HepG2 (cell line): ENCODE measurements at regions not wholly inside any gene's neighbourhood (a gene's known extent, or its start where the extent isn't known, plus 50 kb on each side); places are given as distances from the start of the nearest gene placed in this dataset.

ENCODE experiments used
- ATAC-seq: fragments of 200-7000 bp; cut with Tn5 transposase; 3 replicates; pipeline ENCODE4 v1.9.1; 2020; ENCODE audit warnings: mild to moderate bottlenecking, moderate library complexity
- BruUV-seq: library from RNA; stranded (reverse); fragments of 400-500 nt; replicated peaks from 2 replicates; lab custom pipeline; 2021; lab: Mats Ljungman, UMichigan
- CTCF ChIA-PET: fragments of 300-600 bp; formaldehyde crosslinking; extraction: SDS; loops from one replicate; lab custom pipeline; 2021; ENCODE audit warnings: low total read pairs, inconsistent platforms, low intra/inter-chr PET ratio; lab: Yijun Ruan, JAX
- POLR2A ChIA-PET: fragments of 350-600 bp; sonication (Branson Sonifier 250); formaldehyde crosslinking; loops from one replicate; lab custom pipeline; 2020; ENCODE audit warnings: antibody characterized with exemption, inconsistent platforms; lab: Yijun Ruan, JAX
- DNase-seq: peaks from one replicate; pipeline ENCODE4 v3.0.0-alpha.2; 2015; ENCODE audit warnings: low spot score
- FAIRE-seq: peaks from 3 replicates; lab custom pipeline; 2011; peaks lifted over from hg19 to GRCh38; lab: Jason Lieb, UNC
- H2AFZ ChIP-seq: one replicate; pipeline ENCODE4 v1.6.1; 2011; ENCODE audit warnings: low read length, inconsistent platforms
- H3K27ac ChIP-seq: fragments of 300-600 bp; 3 replicates; pipeline ENCODE4 v1.8.0; 2011; ENCODE audit warnings: mixed run types, mild to moderate bottlenecking, mixed read lengths, low read length, inconsistent platforms; ENCODE audit not compliant: insufficient read depth; ENCODE audit errors: extremely low read length
- H3K27me3 ChIP-seq, 2 experiments: fragments of 200-600 bp in 1 of 2; 2 replicates in 1 of 2; 3 replicates in 1 of 2; pipeline versions ENCODE4 v1.6.0 to v1.8.0; 2011; ENCODE audit warnings: low read length in 2 of 2, mild to moderate bottlenecking in 2 of 2, moderate library complexity in 2 of 2, inconsistent platforms in 1 of 2; ENCODE audit not compliant: insufficient read depth in 2 of 2, control insufficient read depth in 1 of 2
- H3K36me3 ChIP-seq, 2 experiments: fragments of 200-600 bp in 1 of 2; replicated peaks in 1 of 2; 2 replicates in 1 of 2; 3 replicates in 1 of 2; pipeline versions ENCODE4 v1.5.1 to v1.8.0; 2011; ENCODE audit warnings: low read length in 2 of 2, inconsistent platforms in 1 of 2; ENCODE audit not compliant: insufficient read depth in 2 of 2, control insufficient read depth in 1 of 2
- H3K4me1 ChIP-seq: 2 replicates; pipeline ENCODE4 v1.5.1; 2012; ENCODE audit warnings: low read length, inconsistent platforms; ENCODE audit not compliant: insufficient read depth
- H3K4me2 ChIP-seq: 2 replicates; pipeline ENCODE4 v1.6.0; 2011; ENCODE audit warnings: low read depth, low read length, inconsistent platforms
- H3K4me3 ChIP-seq, 3 experiments: fragments of 200-600 bp in 1 of 3; sonication (generic), shearing (Covaris generic) in 1 of 3; replicated peaks in 1 of 3; 2 replicates each; pipeline ENCODE4 v1.5.1; 2011 to 2016; ENCODE audit warnings: low read length in 3 of 3, inconsistent platforms in 2 of 3, low read depth in 2 of 3, mild to moderate bottlenecking in 2 of 3, control low read depth in 1 of 3, mixed read lengths in 1 of 3; ENCODE audit not compliant: insufficient read depth in 1 of 3
- H3K79me2 ChIP-seq: one replicate; pipeline ENCODE4 v1.6.1; 2011; ENCODE audit warnings: low read length, inconsistent platforms; ENCODE audit not compliant: insufficient read depth
- H3K9ac ChIP-seq: 2 replicates; pipeline ENCODE4 v1.6.0; 2011; ENCODE audit warnings: mild to moderate bottlenecking, low read depth, low read length, inconsistent platforms; ENCODE audit not compliant: insufficient read depth
- H3K9me3 ChIP-seq: 2 replicates; pipeline ENCODE4 v1.5.1; 2012; ENCODE audit warnings: mild to moderate bottlenecking, low read length
- H4K20me1 ChIP-seq: 2 replicates; pipeline ENCODE4 v1.6.0; 2011; ENCODE audit warnings: inconsistent platforms, mild to moderate bottlenecking, low read length, moderate library complexity; ENCODE audit not compliant: insufficient read depth
- ERF ChIP-seq: IDR thresholded peaks from 2 replicates; pipeline ENCODE4 v1.6.1; 2018; ENCODE audit warnings: missing biosample characterization, missing genetic modification reagents
- FIP1L1 ChIP-seq: fragments of 200-400 bp; formaldehyde crosslinking; IDR thresholded peaks from 2 replicates; pipeline ENCODE4 v1.6.1; 2018; ENCODE audit warnings: low read depth, mild to moderate bottlenecking, low read length, moderate library complexity, borderline replicate concordance; ENCODE audit not compliant: insufficient read depth
- FOXO1 ChIP-seq: sonication (generic); formaldehyde crosslinking; IDR thresholded peaks from 2 replicates; pipeline ENCODE4 v1.4.0; 2020; ENCODE audit warnings: missing genetic modification reagents
- IRX3 ChIP-seq: sonication (generic); formaldehyde crosslinking; IDR thresholded peaks from 2 replicates; pipeline ENCODE4 v1.8.1; 2023; ENCODE audit warnings: mild to moderate bottlenecking, low read depth, missing genetic modification reagents, borderline replicate concordance
- MTA1 ChIP-seq: sonication (generic); formaldehyde crosslinking; IDR thresholded peaks from 2 replicates; pipeline ENCODE4 v1.4.0; 2020; ENCODE audit warnings: missing genetic modification reagents, mild to moderate bottlenecking, borderline replicate concordance
- NFIB ChIP-seq: sonication (generic); formaldehyde crosslinking; IDR thresholded peaks from 2 replicates; pipeline ENCODE4 v1.9.0; 2021; ENCODE audit warnings: missing genetic modification reagents, mild to moderate bottlenecking, borderline replicate concordance
- RFXANK ChIP-seq: IDR thresholded peaks from 2 replicates; pipeline ENCODE4 v1.6.1; 2016
- RNF2 ChIP-seq: fragments of 450-650 bp; conservative IDR thresholded peaks from 2 replicates; pipeline ENCODE4 v1.6.1; 2016; ENCODE audit warnings: low read depth
- ZFP36L2 ChIP-seq: sonication (generic); formaldehyde crosslinking; IDR thresholded peaks from 2 replicates; pipeline ENCODE4 v1.4.0; 2020; ENCODE audit warnings: missing genetic modification reagents
- ZNF232 ChIP-seq: sonication (generic); formaldehyde crosslinking; IDR thresholded peaks from 2 replicates; pipeline ENCODE4 v1.4.0; 2020; ENCODE audit warnings: missing genetic modification reagents, borderline replicate concordance
- ZNF256 ChIP-seq: sonication (generic); formaldehyde crosslinking; conservative IDR thresholded peaks from 2 replicates; pipeline ENCODE4 v1.4.0; 2020; ENCODE audit warnings: missing genetic modification reagents
- ZNF282 ChIP-seq: fragments of 450-650 bp; IDR thresholded peaks from 2 replicates; pipeline ENCODE4 v1.6.1; 2018; ENCODE audit not compliant: partially characterized antibody
- ZNF44 ChIP-seq: sonication (generic); formaldehyde crosslinking; IDR thresholded peaks from 2 replicates; pipeline ENCODE4 v1.5.1; 2020; ENCODE audit warnings: mild to moderate bottlenecking, missing genetic modification reagents
- ZNF782 ChIP-seq: sonication (generic); formaldehyde crosslinking; IDR thresholded peaks from 2 replicates; pipeline ENCODE4 v1.4.0; 2020; ENCODE audit warnings: missing genetic modification reagents, mild to moderate bottlenecking, borderline replicate concordance
- WGBS: methylation state at CpG from one replicate; pipeline ENCODE4 v1.1.6; 2017; ENCODE audit warnings: low lambda C conversion rate; 5-methylcytosine and 5-hydroxymethylcytosine counted together
- in situ Hi-C: cut with HindIII; loops from 2 replicates; pipeline ENCODE4 v1.10.0; 2017; ENCODE audit warnings: low pct_unique_long_range_greater_than_20kb; ENCODE audit not compliant: extremely low pct_ligation_motif_present
- intact Hi-C: fragments of 100-400 bp; cut with micrococcal nuclease; formaldehyde crosslinking; loops from one replicate; pipeline ENCODE4 v1.10.0; 2022; ENCODE audit not compliant: unreplicated experiment
- TF ChIP-seq, protein P1 (sequence below): sonication (generic); formaldehyde crosslinking; IDR thresholded peaks from 2 replicates; pipeline ENCODE4 v1.5.0; 2020; ENCODE audit warnings: mild to moderate bottlenecking, missing genetic modification reagents
- TF ChIP-seq, protein P2 (sequence below): IDR thresholded peaks from 2 replicates; pipeline ENCODE4 v1.6.1; 2016; ENCODE audit warnings: low read depth, borderline replicate concordance

DNA sequence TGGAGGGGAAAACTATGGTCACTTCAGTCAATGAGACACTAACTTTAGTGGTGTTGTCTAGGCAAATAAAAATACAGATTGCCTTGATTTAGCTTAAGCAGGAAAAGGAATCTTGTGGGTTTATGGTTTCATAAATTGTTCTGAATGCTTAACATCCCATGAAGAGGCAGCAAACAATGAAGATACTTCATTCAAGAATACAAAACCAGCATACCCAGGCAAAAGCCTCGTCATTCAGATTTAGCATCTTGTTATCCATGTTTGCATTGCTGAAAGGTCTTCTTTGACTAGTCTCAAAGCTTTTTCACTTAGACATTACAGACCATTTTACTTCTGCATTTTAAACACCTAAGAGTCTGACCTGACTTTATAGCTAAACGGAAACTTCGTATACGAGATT lies 272.7 kb upstream of the FSHR start:
- no peak overlapping the region for H3K4me3 ChIP-seq
- POLR2A ChIA-PET = no interaction called here
- no peak overlapping the region for H2AFZ ChIP-seq
- 13% methylated on average over 4 of the region's 4 CpGs for WGBS
- in situ Hi-C loops (no loop called here), intact Hi-C loops (no loop called here)
- DNase-seq (no peak), ATAC-seq (no peak), FAIRE-seq (no peak)
- no peak overlapping the region for H3K27ac ChIP-seq
- no peaks in the 10 kb centered on the region for H3K79me2 ChIP-seq
- H3K9me3 ChIP-seq = 0 out of 2 replicates have a peak, but pooled peaks cover 5% of the 10 kb centered on the region
- TF ChIP-seq ZNF256 (CRISPR knock-in tag) (no peak), FIP1L1 (no peak), ZNF282 (no peak), NFIB (CRISPR knock-in tag) (no peak), ZFP36L2 (CRISPR knock-in tag) (no peak), MTA1 (CRISPR knock-in tag) (no peak), ZNF782 (CRISPR knock-in tag) (no peak), ERF (CRISPR knock-in tag) (no peak), FOXO1 (no peak), IRX3 (CRISPR knock-in tag) (no peak), ZNF44 (CRISPR knock-in tag) (no peak), ZNF232 (CRISPR knock-in tag) (no peak), RFXANK (CRISPR knock-in tag) (no peak), RNF2 (no peak)
- TF ChIP-seq, protein P1, sequence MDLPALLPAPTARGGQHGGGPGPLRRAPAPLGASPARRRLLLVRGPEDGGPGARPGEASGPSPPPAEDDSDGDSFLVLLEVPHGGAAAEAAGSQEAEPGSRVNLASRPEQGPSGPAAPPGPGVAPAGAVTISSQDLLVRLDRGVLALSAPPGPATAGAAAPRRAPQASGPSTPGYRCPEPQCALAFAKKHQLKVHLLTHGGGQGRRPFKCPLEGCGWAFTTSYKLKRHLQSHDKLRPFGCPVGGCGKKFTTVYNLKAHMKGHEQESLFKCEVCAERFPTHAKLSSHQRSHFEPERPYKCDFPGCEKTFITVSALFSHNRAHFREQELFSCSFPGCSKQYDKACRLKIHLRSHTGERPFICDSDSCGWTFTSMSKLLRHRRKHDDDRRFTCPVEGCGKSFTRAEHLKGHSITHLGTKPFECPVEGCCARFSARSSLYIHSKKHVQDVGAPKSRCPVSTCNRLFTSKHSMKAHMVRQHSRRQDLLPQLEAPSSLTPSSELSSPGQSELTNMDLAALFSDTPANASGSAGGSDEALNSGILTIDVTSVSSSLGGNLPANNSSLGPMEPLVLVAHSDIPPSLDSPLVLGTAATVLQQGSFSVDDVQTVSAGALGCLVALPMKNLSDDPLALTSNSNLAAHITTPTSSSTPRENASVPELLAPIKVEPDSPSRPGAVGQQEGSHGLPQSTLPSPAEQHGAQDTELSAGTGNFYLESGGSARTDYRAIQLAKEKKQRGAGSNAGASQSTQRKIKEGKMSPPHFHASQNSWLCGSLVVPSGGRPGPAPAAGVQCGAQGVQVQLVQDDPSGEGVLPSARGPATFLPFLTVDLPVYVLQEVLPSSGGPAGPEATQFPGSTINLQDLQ (CRISPR knock-in tag) = no peak
- TF ChIP-seq, protein P2, sequence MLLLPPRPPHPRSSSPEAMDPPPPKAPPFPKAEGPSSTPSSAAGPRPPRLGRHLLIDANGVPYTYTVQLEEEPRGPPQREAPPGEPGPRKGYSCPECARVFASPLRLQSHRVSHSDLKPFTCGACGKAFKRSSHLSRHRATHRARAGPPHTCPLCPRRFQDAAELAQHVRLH = no peak
- no peaks in the 10 kb centered on the region for H3K36me3 ChIP-seq
- no peaks in the 10 kb centered on the region for H3K4me1 ChIP-seq
- no peak overlapping the region for H3K9ac ChIP-seq
- H3K27me3 ChIP-seq = no peaks in the 10 kb centered on the region
- BruUV-seq = no TSS peak
- no peaks in the 10 kb centered on the region for H4K20me1 ChIP-seq
- CTCF ChIA-PET = no interaction called here
- H3K4me2 ChIP-seq = no peak overlapping the region
